HCT116 (cell line): ENCODE measurements at regions not wholly inside any gene's neighbourhood (a gene's known extent, or its start where the extent isn't known, plus 50 kb on each side); places are given as distances from the start of the nearest gene placed in this dataset.

Experiments
- CEBPB ChIP-seq: IDR thresholded peaks from 2 replicates; pipeline ENCODE4 v1.6.1; 2012; ENCODE audit warnings: low read depth
- EZH2 ChIP-seq: fragments of 200-600 bp; sonication (generic); IDR thresholded peaks from 2 replicates; pipeline ENCODE4 v1.6.1; 2017; ENCODE audit warnings: antibody characterized with exemption, mixed run types
- EZH2phosphoT487 ChIP-seq: fragments of 200-600 bp; IDR thresholded peaks from 2 replicates; pipeline ENCODE4 v1.6.1; 2018; ENCODE audit warnings: antibody characterized with exemption, borderline replicate concordance
- FOSL1 ChIP-seq: IDR thresholded peaks from 2 replicates; pipeline ENCODE4 v1.6.1; 2012; ENCODE audit warnings: low read depth
- POLR2AphosphoS5 ChIP-seq: IDR thresholded peaks from 2 replicates; pipeline ENCODE4 v1.6.1; 2011; ENCODE audit warnings: mild to moderate bottlenecking, low read depth, low read length, moderate library complexity
- TCF7L2 ChIP-seq: IDR thresholded peaks from 2 replicates; pipeline ENCODE4 v1.7.0; 2011; ENCODE audit warnings: borderline replicate concordance, inconsistent platforms; ENCODE audit not compliant: insufficient read depth, insufficient read length; ENCODE audit errors: extremely low read depth
- YY1 ChIP-seq: IDR thresholded peaks from 2 replicates; pipeline ENCODE4 v1.6.1; 2011; ENCODE audit warnings: low read length, low read depth, moderate library complexity, mild to moderate bottlenecking; ENCODE audit not compliant: insufficient replicate concordance; ENCODE audit errors: extremely low read depth
- ZFX ChIP-seq: fragments of 450-650 bp; IDR thresholded peaks from 2 replicates; pipeline ENCODE4 v1.6.1; 2017
- TF ChIP-seq, protein P1 (sequence below): IDR thresholded peaks from 2 replicates; pipeline ENCODE4 v1.6.1; 2012
- TF ChIP-seq, protein P2 (sequence below), 3 experiments: fragments of 200-600 bp in 1 of 3; sonication (generic) in 1 of 3; IDR thresholded peaks in 2 of 3; conservative IDR thresholded peaks in 1 of 3; 2 replicates each; pipeline ENCODE4 v1.5.1; 2012 to 2017; ENCODE audit warnings: low read depth in 2 of 3, low read length in 2 of 3, antibody characterized with exemption in 1 of 3, borderline replicate concordance in 1 of 3, control low read depth in 1 of 3, mild to moderate bottlenecking in 1 of 3, mixed read lengths in 1 of 3, mixed run types in 1 of 3, moderate library complexity in 1 of 3; ENCODE audit not compliant: insufficient read depth in 1 of 3

DNA sequence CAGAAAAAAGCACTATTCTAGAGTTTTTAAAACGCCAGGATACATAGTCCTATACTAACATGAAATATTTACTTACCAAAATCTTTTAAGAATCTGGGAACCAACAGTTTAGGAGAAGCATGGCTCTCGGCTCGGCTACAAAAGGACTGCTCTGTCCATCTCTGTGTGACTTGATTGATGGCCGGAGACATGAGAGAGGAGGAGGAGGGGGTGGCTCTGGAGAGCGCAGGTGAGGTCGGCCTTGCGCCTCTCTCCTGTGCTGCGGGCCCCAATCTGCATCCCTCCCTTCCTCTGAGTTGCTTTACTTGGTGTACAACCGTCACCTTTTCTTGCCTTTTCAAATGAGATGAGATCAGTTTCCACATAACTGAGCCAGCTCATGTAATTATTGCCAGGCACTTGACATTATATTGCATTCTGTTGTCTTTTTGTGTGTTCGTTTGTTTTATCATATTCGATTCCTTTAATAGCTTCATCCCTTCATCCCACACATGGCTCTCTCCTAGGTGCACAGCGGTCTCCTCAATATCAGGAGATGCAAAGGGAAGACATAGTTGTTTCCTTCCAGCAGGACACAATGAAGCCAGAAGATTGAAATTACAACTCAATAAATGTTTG lies 87.8 kb upstream of the KLF6 start:
- TF ChIP-seq CEBPB, result no peak
- TF ChIP-seq, protein P1, sequence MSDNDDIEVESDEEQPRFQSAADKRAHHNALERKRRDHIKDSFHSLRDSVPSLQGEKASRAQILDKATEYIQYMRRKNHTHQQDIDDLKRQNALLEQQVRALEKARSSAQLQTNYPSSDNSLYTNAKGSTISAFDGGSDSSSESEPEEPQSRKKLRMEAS, result no peak
- TF ChIP-seq EZH2, result no peak
- no peak for TF ChIP-seq ZFX
- no peak for TF ChIP-seq YY1
- TF ChIP-seq POLR2AphosphoS5, result no peak
- TF ChIP-seq, protein P2, sequence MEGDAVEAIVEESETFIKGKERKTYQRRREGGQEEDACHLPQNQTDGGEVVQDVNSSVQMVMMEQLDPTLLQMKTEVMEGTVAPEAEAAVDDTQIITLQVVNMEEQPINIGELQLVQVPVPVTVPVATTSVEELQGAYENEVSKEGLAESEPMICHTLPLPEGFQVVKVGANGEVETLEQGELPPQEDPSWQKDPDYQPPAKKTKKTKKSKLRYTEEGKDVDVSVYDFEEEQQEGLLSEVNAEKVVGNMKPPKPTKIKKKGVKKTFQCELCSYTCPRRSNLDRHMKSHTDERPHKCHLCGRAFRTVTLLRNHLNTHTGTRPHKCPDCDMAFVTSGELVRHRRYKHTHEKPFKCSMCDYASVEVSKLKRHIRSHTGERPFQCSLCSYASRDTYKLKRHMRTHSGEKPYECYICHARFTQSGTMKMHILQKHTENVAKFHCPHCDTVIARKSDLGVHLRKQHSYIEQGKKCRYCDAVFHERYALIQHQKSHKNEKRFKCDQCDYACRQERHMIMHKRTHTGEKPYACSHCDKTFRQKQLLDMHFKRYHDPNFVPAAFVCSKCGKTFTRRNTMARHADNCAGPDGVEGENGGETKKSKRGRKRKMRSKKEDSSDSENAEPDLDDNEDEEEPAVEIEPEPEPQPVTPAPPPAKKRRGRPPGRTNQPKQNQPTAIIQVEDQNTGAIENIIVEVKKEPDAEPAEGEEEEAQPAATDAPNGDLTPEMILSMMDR (IDR thresholded peaks at IDR 0.05 in 2 of 3, conservative IDR thresholded peaks at IDR 0.05 in 1 of 3; ENCODE audit: borderline replicate concordance in 1 of 3, insufficient read depth in 1 of 3, low read depth in 2 of 3, low read length in 2 of 3), result no peak
- no peak for TF ChIP-seq EZH2phosphoT487
- TF ChIP-seq TCF7L2, result no peak
- no peak for TF ChIP-seq FOSL1
